Right kidney (tissue), 1 donor: ENCODE measurements at regions not wholly inside any gene's neighbourhood (a gene's known extent, or its start where the extent isn't known, plus 50 kb on each side); places are given as distances from the start of the nearest gene placed in this dataset.

Experiments
- DNase-seq: peaks from one replicate; pipeline ENCODE4 v3.0.0-alpha.2; 2016

- no peak for DNase-seq
Measured at GRCh38 chr3:1696669-1697275, 401.9 kb upstream of the CNTN4 start.

- no peak for DNase-seq
Measured at GRCh38 chr3:1699361-1699920, 399.2 kb upstream of the CNTN4 start.

- no peak for DNase-seq
Measured at GRCh38 chr3:1700650-1701049, 398.0 kb upstream of the CNTN4 start.

GRCh38 chr3:1703169-1703568 is 395.5 kb upstream of the CNTN4 start:
- no peak for DNase-seq

DNA sequence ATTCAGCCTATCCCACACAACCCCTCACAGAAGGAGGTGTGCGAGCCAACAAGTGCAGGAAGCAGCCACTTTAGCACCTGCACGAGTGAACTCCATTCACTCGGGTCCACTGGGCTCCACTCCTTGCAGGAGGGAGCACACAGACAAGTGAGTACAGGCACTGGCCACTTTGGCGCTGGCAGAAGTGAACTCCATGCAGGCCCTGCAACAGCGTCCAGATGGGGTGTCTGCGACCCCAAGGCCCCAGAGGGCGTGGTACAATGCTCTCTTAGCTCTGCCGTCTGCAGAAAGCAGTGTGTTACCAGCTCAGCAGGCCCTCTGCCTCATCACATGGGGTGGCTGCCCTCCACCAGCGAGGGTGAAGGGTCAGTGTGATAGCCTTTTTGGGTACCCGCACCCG is 388.0 kb upstream of the CNTN4 start:
- no peak for DNase-seq

- no peak for DNase-seq
Measured at GRCh38 chr3:1717524-1717923, 381.1 kb upstream of the CNTN4 start.

- DNase-seq, result no peak
Measured at GRCh38 chr3:1723726-1724125, 374.9 kb upstream of the CNTN4 start.

DNA sequence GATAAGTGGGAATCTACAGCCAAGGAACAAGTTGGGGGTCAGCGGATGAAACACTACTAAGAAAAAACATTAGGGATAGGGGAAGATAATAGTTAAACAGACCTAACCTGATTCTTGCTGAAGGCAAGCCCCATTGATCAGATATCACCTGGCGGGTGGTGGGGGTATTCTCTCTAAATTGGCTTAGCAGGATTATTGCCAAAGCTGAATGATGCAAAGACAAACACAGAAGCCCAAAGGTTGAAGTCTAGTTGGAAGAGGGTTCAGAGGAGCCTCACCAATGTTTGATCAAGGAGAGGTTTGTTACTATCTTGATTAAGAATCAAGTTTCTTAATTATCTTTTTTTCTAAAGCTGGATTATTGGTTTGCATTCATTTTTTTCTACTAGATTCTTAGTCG is 371.9 kb upstream of the CNTN4 start:
- no peak for DNase-seq

GRCh38 chr3:1727242-1727641 is 371.4 kb upstream of the CNTN4 start:
- DNase-seq, result no peak

- no peak for DNase-seq
Measured at GRCh38 chr3:1728510-1728909, 370.2 kb upstream of the CNTN4 start.

GRCh38 chr3:1734494-1735122 is 364.1 kb upstream of the CNTN4 start:
- DNase-seq, result no peak

GRCh38 chr3:1752205-1752604 is 346.5 kb upstream of the CNTN4 start:
- no peak for DNase-seq

DNA sequence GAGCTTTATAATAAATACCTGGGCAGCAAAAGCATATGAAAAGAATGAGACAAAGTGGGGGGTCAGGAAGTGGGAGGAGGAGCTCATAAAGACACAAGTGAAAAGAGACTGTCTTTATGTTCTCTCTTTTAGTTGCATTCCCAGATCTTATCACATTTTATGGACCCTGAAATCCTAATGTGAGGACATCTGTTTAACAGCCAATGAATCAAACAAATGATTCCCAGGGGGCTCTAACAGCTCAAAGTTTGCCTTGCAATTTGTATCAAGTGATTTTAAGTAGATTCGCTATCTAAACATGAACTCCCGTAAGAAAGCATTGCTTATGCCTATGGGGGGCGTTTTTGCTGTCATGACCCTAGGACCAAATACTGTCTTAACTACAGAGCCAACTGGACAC is 332.3 kb upstream of the CNTN4 start:
- DNase-seq, result no peak

GRCh38 chr3:1773679-1774078 is 325.0 kb upstream of the CNTN4 start:
- DNase-seq, result no peak

GRCh38 chr3:1774597-1774996 is 324.1 kb upstream of the CNTN4 start:
- no peak for DNase-seq

DNA sequence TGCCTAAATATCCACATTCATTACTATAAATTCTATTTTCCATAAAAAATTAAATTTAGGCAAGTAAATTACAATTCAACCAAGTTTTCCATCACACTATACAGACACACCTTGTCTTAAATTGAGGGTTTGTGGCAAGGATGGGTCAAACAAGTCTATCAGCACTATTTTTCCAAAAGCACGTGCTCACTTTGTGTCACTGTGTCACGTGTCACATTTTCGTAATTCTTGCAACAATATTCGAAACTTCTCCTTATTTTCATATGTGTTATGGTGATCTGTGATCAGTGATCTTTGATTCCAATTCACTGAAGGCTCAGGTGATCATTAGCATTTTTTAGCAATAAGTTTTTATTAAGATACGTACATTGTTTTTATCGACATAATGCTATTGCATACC is 323.3 kb upstream of the CNTN4 start:
- no peak for DNase-seq

DNA sequence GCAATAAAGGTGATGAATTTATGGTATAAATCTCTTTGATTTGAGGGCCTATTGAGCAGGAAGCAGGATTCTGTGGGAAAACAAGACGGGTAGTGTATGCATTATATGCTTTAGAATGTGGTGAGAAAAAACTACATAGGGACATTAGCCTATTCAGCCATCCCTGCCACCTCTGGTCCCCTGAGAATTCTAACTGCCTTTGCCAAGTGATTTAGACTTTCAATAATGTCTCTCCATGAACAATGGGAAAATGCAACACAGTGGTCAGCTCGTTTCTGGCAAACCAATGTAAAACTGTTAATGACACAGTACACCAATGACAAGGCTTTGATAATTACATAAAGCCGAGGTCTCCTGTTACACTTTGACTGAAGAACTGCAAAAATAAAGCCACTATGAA is 314.7 kb upstream of the CNTN4 start:
- DNase-seq, result no peak

DNA sequence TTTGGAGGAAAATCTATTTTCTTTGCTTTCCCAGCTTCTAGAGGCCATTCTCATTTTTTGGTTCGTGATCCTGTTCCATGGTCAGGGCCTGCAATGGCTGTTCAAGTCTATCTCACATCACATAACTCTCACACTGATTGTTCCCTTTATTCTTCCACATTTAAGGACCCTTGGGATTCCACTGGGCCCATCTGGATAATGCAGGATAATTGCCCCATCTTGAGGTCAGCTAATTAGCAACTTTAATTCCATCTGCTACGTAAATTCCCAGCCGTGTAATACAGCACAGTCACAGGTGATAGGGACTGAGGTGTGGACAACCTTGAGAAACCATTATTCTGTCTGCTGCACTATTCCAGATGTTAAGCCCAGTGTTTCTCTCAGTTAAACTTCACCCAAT is 311.6 kb upstream of the CNTN4 start:
- DNase-seq, result no peak

GRCh38 chr3:1792466-1792865 is 306.2 kb upstream of the CNTN4 start:
- no peak for DNase-seq

DNA sequence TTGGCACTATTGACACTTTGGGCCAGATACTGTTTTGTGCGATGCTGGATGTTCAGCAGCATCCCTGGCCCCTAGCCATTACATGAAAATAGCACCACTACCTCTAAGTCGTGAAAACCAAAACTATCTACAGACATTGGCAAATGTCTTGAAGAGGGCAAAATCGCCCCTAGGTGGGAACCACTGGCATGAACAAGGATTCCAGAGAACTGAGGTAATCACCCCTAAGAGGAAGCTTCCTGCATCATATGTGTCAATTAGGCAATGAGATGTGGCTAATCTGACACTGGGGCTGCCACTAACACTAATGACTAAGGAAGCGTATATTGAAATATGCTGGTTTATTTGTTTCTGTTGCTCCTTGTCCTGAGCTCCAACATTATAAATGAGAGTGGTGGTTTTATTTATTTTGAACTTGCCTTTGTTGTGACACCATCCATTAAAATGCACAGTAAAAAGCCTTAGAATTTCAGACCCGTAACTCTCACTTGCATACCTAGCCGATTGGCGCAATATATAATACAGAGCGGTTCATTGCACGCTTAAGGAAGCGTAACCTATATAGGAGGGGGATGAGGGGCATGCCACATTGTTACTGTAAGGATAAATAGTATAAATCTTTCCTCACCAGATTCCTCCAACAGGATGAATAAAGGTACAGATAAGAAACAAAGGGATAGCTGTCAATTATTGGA is 299.8 kb upstream of the CNTN4 start:
- DNase-seq, result peak; percentile 3

GRCh38 chr3:1805331-1805730 is 293.3 kb upstream of the CNTN4 start:
- DNase-seq, result no peak

DNA sequence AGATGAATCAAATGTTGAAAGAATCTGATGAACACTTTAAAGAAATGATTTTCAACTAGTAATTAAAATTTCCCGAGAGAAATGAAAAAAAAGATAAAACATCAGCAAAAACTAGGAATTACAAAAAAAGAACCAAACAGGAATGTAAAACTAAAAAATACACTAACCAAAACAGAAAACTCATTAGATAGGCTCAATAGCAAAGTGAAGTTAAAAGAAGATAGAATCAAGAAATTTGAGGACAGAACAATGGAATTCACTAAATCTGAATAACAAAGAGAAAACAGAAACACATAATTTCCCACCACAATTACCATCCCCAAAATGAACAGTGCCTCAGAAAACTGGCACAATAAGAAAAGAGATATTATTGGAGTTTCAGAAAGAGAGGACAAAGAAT is 290.1 kb upstream of the CNTN4 start:
- no peak for DNase-seq

- no peak for DNase-seq
Measured at GRCh38 chr3:1823867-1824266, 274.8 kb upstream of the CNTN4 start.

DNA sequence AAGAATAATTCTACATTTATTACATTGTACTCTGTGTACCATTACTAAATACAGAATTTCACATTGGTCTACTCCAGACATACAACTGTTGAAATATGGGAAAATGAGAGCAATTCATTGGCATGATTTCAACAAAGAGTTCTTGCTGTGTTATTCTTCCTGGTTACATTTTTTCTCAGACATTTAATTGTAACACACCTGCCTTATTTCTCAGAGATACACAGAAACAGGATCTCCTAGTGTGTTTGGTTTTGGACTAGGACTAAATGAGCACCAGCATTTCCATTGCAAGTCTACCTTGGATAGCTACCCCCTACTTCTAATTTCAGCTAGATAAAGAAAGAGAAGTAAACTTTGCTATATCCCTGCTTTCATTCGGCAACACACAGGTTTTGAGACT is 274.3 kb upstream of the CNTN4 start:
- no peak for DNase-seq
